Loucy (cell line): ENCODE measurements at regions not wholly inside any gene's neighbourhood (a gene's known extent, or its start where the extent isn't known, plus 50 kb on each side); places are given as distances from the start of the nearest gene placed in this dataset.

Experiments
- H2AFZ ChIP-seq: fragments of 200-600 bp; sonication (generic); 2 replicates; pipeline ENCODE4 v1.6.0; 2016; ENCODE audit warnings: antibody characterized with exemption, mild to moderate bottlenecking, low read length, moderate library complexity
- H3F3A ChIP-seq: fragments of 200-600 bp; 2 replicates; pipeline ENCODE4 v1.6.0; 2016; ENCODE audit warnings: antibody characterized with exemption, low read depth, mild to moderate bottlenecking
- H3K27me3 ChIP-seq: fragments of 200-600 bp; sonication (generic); 2 replicates; pipeline ENCODE4 v1.6.1; 2014; ENCODE audit warnings: low read length, mild to moderate bottlenecking; ENCODE audit not compliant: insufficient read depth, poor library complexity, severe bottlenecking
- H3K36me3 ChIP-seq: fragments of 200-600 bp; sonication (generic); 2 replicates; pipeline ENCODE4 v1.6.1; 2016; ENCODE audit warnings: low read length; ENCODE audit not compliant: insufficient read depth
- H3K4me1 ChIP-seq: fragments of 200-600 bp; sonication (generic); 2 replicates; pipeline ENCODE4 v1.5.1; 2014; ENCODE audit warnings: low read length, mild to moderate bottlenecking; ENCODE audit not compliant: insufficient read depth, poor library complexity, severe bottlenecking
- H3K4me2 ChIP-seq: fragments of 200-600 bp; sonication (generic); 2 replicates; pipeline ENCODE4 v1.6.0; 2014; ENCODE audit warnings: antibody characterized with exemption, low read length, low read depth, mild to moderate bottlenecking; ENCODE audit not compliant: poor library complexity, severe bottlenecking
- H3K4me3 ChIP-seq: fragments of 200-600 bp; sonication (generic); 2 replicates; pipeline ENCODE4 v1.5.1; 2014; ENCODE audit warnings: low read length, mild to moderate bottlenecking, mixed read lengths; ENCODE audit not compliant: poor library complexity, severe bottlenecking
- H3K79me2 ChIP-seq: fragments of 200-600 bp; sonication (generic); 2 replicates; pipeline ENCODE4 v1.6.1; 2014; ENCODE audit warnings: low read length; ENCODE audit not compliant: insufficient read depth
- H3K9ac ChIP-seq: fragments of 200-600 bp; sonication (generic); 2 replicates; pipeline ENCODE4 v1.6.0; 2014; ENCODE audit warnings: mild to moderate bottlenecking, low read depth, low read length, moderate library complexity; ENCODE audit not compliant: poor library complexity, severe bottlenecking
- H3K9me2 ChIP-seq: fragments of 200-600 bp; sonication (generic); replicated peaks from 2 replicates; pipeline ENCODE4 v1.6.1; 2016; ENCODE audit warnings: low read depth, low read length, mixed read lengths
- H3K9me3 ChIP-seq: fragments of 200-600 bp; sonication (generic); 2 replicates; pipeline ENCODE4 v1.6.1; 2014; ENCODE audit warnings: mild to moderate bottlenecking, antibody characterized with exemption, low read length, low read depth; ENCODE audit not compliant: insufficient read depth
- H4K20me1 ChIP-seq: fragments of 200-600 bp; sonication (generic); 2 replicates; pipeline ENCODE4 v1.6.0; 2014; ENCODE audit warnings: antibody characterized with exemption, low read length, mild to moderate bottlenecking; ENCODE audit not compliant: insufficient read depth, poor library complexity, severe bottlenecking
- EZH2phosphoT487 ChIP-seq: fragments of 200-600 bp; IDR thresholded peaks from 2 replicates; pipeline ENCODE4 v1.6.1; 2018; ENCODE audit warnings: antibody characterized with exemption, mild to moderate bottlenecking, moderate library complexity, borderline replicate concordance
- TF ChIP-seq, protein P1 (sequence below): fragments of 200-600 bp; sonication (generic); conservative IDR thresholded peaks from 2 replicates; pipeline ENCODE4 v1.5.1; 2014; ENCODE audit warnings: mild to moderate bottlenecking, antibody characterized with exemption, low read length

DNA sequence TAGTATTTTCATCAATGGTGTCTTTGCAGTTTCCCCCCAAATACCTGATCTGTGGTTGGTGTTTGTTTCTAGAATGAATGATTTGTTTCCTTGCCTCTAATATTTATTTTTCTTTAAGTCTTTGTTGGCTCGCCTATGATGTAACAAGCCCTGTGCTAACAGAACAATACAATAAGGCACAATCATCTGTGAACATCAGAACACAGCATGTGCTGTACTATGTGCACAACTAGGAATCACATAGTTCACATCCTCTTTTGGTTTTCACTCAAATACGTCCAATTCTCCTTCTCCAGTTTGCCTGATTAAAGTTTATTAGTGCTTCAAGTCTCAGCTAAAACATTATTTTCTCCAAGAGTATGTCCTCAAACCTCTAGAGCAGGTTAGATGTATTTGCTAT, 613.1 kb downstream of the EPHA7 start:
- Histone ChIP-seq H3F3A (no peaks in the 10 kb centered on the region), H3K4me2 (no peak overlapping the region), H3K4me3 (no peak overlapping the region), H3K9ac (no peak overlapping the region), H3K27me3 (no peaks in the 10 kb centered on the region), H4K20me1 (no peaks in the 10 kb centered on the region), H3K4me1 (no peaks in the 10 kb centered on the region), H3K36me3 (no peaks in the 10 kb centered on the region), H2AFZ (no peak overlapping the region; the same call in 1 of the 2 replicates), H3K9me2 (no peaks in the 10 kb centered on the region), H3K9me3 (no peaks in the 10 kb centered on the region), H3K79me2 (no peaks in the 10 kb centered on the region)
- no peak for TF ChIP-seq EZH2phosphoT487
- TF ChIP-seq, protein P1, sequence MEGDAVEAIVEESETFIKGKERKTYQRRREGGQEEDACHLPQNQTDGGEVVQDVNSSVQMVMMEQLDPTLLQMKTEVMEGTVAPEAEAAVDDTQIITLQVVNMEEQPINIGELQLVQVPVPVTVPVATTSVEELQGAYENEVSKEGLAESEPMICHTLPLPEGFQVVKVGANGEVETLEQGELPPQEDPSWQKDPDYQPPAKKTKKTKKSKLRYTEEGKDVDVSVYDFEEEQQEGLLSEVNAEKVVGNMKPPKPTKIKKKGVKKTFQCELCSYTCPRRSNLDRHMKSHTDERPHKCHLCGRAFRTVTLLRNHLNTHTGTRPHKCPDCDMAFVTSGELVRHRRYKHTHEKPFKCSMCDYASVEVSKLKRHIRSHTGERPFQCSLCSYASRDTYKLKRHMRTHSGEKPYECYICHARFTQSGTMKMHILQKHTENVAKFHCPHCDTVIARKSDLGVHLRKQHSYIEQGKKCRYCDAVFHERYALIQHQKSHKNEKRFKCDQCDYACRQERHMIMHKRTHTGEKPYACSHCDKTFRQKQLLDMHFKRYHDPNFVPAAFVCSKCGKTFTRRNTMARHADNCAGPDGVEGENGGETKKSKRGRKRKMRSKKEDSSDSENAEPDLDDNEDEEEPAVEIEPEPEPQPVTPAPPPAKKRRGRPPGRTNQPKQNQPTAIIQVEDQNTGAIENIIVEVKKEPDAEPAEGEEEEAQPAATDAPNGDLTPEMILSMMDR, result no peak

DNA sequence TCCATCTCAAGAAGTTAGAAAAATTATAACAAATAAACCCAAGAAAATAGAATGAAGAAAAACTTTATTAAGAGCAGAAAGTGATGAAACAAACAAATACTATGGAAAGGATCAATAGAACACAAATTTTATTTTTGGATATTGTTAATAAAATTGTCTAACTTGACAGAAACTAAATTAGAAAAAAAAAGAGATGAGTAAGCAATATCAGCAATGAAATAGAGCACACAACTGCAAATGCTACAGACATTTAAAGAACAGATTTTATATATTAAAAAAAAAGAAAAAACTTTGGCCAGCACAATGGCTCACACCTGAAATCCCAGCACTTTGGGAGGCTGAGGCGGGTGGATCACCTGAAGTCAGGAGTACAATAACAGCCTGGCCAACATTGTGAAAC, 628.0 kb downstream of the EPHA7 start:
- Histone ChIP-seq H3K36me3 (no peaks in the 10 kb centered on the region), H3F3A (no peaks in the 10 kb centered on the region), H2AFZ (no peak overlapping the region), H3K27me3 (no peaks in the 10 kb centered on the region), H4K20me1 (no peaks in the 10 kb centered on the region), H3K4me2 (no peak overlapping the region), H3K79me2 (no peaks in the 10 kb centered on the region), H3K9me3 (no peaks in the 10 kb centered on the region), H3K9ac (no peak overlapping the region), H3K4me1 (no peaks in the 10 kb centered on the region), H3K9me2 (no peaks in the 10 kb centered on the region), H3K4me3 (no peak overlapping the region)
- no peak for TF ChIP-seq EZH2phosphoT487

DNA sequence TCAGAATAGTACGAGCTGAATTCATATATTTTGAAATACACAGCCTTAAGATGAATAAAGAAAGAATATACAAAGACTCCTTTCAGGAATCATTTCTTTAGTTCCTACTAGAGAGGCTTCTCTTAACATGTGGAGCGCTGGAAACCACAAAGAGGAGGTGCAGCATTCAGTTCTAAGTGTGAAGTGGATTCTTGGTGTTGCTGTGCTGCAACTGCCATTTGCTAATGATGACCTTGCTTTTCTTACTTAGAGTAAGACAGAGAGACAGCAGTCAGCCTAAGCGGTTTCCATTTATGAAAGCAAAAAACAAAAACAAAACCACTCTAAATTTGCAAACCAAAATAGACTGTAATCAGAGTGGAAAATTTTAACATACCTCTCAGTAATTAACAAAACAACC, 629.0 kb downstream of the EPHA7 start:
- no peaks in the 10 kb centered on the region for H3K79me2 ChIP-seq
- H3K4me2 ChIP-seq, result peak overlapping the region; percentile 48
- no peaks in the 10 kb centered on the region for H4K20me1 ChIP-seq
- H3K4me1 ChIP-seq, result no peaks in the 10 kb centered on the region
- no peaks in the 10 kb centered on the region for H3K36me3 ChIP-seq
- H2AFZ ChIP-seq, result peak overlapping the region; percentile 87
- no peaks in the 10 kb centered on the region for H3K27me3 ChIP-seq
- no peaks in the 10 kb centered on the region for H3K9me2 ChIP-seq
- no peak overlapping the region for H3K9ac ChIP-seq
- H3K4me3 ChIP-seq, result no peak overlapping the region
- no peaks in the 10 kb centered on the region for H3F3A ChIP-seq
- TF ChIP-seq, protein P1, result no peak
- no peak for TF ChIP-seq EZH2phosphoT487
- H3K9me3 ChIP-seq, result no peaks in the 10 kb centered on the region

DNA sequence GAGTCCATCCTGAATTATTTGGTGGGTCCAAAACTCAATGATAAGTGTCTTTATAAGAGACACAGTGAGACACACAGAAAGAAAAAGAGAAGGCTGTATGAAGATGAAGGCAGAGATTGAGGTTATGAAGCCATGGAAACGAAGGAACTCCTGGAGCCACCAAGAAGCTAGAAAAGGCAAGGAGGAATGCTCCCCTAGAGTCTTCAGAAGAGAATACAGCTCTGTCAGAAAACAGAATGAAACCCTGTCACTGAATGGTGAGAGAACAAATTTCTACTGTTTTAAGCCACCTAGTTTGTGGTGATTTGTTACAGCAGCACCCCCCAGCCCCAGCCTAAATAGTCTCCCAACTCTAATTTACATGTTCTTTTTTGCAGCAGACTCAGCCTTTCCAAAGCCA, 635.1 kb downstream of the EPHA7 start:
- Histone ChIP-seq H4K20me1 (no peaks in the 10 kb centered on the region), H2AFZ (no peak overlapping the region), H3K4me1 (no peaks in the 10 kb centered on the region), H3K79me2 (no peaks in the 10 kb centered on the region), H3K4me3 (no peak overlapping the region), H3K36me3 (no peaks in the 10 kb centered on the region), H3K9me2 (no peaks in the 10 kb centered on the region), H3K9me3 (no peaks in the 10 kb centered on the region), H3K27me3 (no peaks in the 10 kb centered on the region), H3F3A (no peaks in the 10 kb centered on the region), H3K9ac (no peak overlapping the region), H3K4me2 (no peak overlapping the region)
- TF ChIP-seq EZH2phosphoT487, result no peak
- TF ChIP-seq, protein P1, result no peak
